GM19455 (cell line): ENCODE measurements at regions not wholly inside any gene's neighbourhood (a gene's known extent, or its start where the extent isn't known, plus 50 kb on each side); places are given as distances from the start of the nearest gene placed in this dataset.

Source experiments
- ATAC-seq: cut with Tn5 transposase; IDR thresholded peaks from one replicate; pipeline ENCODE4 v1.9.1; 2021; ENCODE audit not compliant: unreplicated experiment

DNA sequence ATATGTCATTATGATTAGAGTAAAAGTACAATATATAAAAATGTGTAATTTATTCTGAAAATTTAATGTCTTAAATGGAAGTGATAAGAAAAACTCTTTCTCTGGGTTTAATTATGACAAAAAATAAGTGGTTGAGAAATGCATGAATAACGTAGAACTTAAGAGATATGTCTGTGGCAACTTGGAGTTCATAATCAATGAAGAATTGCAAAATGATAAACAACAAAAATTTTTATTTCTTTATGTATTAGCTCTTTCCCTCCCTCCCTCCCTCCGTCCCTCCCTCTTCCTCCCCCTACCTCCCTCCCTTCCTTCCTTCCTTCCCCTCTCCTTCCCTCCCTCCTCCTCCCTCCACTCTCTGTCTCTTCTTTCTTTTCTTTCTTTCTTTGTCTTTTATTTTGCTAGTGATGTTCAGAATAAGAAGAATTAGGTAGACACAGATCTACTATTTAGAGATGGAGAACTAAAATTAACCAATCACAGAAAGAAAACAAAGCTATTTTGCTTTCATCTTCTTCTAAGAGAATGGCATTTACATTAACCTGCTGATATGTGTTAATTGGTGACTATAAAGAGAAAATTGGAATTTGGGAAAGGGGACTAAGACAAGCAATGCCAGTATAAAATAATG, 96.3 kb upstream of the PDC start:
- no peak for ATAC-seq

DNA sequence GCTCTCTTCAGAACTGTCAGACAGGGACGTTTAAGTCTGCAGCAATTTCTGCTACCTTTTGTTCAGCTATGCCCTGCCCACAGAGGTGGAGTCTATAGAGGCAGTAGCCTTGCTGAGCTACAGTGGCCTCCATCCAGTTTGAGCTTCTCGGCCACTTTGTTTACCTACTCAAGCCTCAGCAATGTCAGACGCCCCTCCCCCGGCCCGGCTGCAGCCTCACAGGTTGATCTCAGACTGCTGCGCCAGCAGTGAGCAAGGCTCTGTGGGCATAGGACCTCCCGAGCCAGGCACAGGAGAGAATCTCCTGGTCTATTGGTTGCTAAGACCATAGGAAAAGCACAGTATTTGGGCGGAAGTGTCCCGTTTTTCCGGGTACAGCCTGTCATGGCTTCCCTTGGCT, 89.9 kb upstream of the PDC start:
- ATAC-seq = no peak

- no peak for ATAC-seq
These were observed 80.1 kb upstream of the PDC start for GRCh38 chr1:186541003-186541402.

- no peak for ATAC-seq
These were observed 79.6 kb upstream of the PDC start for GRCh38 chr1:186540521-186540920.

DNA sequence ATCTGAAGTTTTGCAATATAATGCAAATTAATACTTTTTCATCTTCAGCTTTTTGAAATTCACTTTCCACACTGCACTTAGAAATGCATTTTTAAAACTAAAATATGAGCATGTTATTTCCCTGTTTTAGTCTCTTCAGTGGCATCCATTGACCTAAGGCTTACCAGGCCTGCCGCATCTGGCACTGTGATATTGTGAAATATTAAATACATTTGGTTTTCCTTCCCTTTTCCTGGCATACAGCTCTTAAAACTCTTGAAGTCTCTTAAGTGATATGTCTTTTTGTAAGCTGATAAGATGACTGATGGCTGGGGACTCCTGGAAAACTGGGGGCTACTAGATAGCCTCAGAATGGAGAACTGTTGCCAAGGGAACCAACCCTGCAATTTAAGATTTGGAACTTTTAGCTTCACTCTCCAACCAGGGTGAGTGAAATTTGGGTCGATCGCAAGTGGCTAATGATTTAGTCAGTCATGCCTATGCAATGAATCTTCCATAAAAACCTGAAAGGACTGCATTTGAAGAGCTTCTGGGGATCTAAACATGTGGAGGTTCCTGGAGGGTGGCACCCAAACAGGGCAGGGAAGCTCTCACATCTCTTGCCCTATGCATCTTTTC, 75.5 kb upstream of the PDC start:
- ATAC-seq = no peak

GRCh38 chr1:186535388-186536133, 74.6 kb upstream of the PDC start:
- ATAC-seq = no peak

GRCh38 chr1:186534401-186534800, 73.5 kb upstream of the PDC start:
- no peak for ATAC-seq

DNA sequence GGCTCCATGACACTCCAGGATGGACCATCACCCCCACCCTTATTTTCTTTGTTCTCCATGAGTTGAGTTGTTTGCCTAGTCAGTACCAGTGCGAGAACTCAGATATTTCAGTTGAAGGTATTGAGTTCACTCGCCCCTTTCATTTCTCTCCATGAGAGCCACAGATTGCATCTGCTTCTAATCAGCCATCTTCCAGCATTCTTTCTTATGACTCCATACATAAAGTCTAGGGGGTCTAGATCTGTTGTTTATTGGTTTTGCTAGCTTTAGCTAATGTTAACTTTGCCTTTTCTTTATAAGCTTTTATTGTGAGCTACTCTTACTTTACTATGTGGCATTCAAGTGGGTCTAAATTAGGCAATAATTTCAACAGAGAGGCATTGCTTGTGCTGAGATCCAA, 71.6 kb upstream of the PDC start:
- ATAC-seq = no peak

- no peak for ATAC-seq
These were observed 70.7 kb upstream of the PDC start for GRCh38 chr1:186531561-186532165.

- ATAC-seq = no peak
These were observed 69.2 kb upstream of the PDC start for GRCh38 chr1:186530109-186530508.

DNA sequence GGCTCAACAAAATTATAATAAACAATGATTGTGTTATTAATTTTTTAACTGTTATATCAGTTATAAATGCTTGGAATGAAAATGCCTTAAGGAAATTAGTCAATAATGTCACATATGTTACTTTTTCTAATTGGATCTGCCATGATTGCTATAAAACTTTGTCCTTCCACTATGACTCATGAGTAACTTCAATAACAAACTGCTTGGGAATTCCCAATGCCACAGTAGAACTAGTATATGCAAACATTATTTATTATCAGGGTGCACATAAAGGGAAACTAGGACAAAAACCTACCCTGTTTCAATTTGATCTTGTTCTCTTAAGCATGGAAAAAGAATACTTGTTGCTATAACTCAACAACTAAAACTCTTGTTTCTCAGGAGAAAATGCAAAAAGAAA, 59.1 kb upstream of the PDC start:
- no peak for ATAC-seq

DNA sequence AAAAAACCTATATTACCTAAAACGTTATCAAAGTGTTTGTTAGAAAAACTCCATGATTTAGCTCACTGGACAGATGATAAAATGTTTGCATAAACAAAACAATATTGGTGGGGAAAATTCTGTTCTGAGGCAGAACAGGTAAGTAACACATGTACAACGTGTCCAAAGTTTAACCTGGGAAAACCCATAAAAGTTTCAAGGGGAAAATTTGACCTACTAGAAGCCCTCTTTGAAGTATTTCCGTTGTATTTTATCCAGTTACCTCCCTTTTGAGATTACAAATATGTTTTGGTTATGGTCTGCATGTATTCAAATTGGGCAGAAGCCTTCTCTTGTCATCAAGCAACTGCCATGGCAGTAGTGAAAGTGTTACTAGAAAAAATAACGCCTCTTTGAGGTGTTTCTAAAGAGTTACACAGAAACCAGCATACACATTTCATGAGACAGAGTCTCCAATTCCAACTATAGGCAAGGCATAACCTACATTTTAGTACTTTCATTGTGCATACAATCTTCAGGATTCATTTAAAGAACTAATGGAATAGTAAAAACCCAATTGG, 58.0 kb upstream of the PDC start:
- no peak for ATAC-seq

- no peak for ATAC-seq
These were observed 57.5 kb upstream of the PDC start for GRCh38 chr1:186518395-186518794.

DNA sequence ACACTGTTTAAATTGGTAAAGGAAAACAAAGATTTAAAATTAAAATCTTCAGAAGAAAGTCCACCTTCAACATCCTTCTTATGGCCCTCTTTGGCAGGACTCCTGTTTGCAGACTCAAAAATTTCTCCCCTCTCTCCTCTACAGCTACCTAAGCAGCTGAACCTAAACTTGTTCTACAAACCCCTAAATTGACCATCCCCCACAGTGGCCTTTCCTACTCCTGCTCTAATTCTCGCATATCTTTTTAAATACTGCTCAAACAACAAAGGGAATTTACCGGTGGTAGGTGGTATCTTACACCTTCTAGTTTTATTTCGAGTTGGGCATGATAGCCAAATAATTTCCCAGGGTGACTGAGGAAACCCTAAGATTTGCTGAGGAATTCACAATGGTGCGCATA, 53.5 kb upstream of the PDC start:
- ATAC-seq = no peak

GRCh38 chr1:186513526-186513925, 52.6 kb upstream of the PDC start:
- no peak for ATAC-seq

GRCh38 chr1:186512698-186513457, 52.0 kb upstream of the PDC start:
- ATAC-seq = no peak

DNA sequence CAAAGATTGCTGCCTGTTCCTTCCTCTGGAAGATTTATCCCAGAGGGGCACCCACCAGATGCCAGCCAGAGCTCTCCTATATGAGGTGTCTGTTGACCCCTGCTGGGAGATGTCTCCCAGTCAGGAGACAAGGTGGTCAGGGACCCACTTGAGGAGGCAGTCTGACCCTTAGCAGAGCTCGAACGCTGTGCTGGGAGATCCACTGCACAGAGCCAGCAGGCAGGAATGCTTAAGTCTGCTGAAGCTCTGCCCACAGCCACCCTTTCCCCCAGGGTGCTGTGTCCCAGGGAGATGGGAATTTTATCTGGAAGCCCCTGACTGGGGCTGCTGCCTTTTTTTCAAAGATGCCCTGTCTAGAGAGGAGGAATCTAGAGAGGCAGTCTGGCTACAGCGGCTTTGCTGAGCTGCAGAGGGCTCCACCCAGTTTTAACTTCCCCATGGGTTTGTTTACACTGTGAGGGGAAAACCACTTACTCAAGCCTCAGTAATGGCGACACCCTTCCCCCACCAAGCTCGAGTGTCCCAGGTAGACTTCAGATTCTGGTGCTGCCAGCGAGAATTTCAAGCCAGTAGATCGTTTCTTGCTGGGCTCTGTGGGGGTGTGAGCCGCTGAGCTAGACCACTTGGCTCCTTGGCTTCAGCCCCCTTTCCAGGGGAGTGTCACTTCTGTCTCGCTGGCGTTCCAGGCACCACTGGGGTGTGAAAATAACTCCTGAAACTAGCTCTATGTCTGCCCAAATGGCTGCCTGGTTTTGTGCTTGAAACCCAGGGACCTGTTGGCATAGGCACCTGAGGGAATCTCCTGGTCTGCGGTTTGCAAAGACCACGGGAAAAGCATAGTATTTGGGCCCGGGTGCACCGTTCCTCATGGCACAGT, 51.1 kb upstream of the PDC start:
- no peak for ATAC-seq
